ENCODE measurements at regions not wholly inside any gene's neighbourhood (a gene's known extent, or its start where the extent isn't known, plus 50 kb on each side); places are given as distances from the start of the nearest gene placed in this dataset.

- ATAC-seq (no peak), DNase-seq (no peak)
- Mint-ChIP-seq H3K4me1 (no peaks in the 10 kb centered on the region), H3K27ac (no peak overlapping the region), H3K4me3 (no peak overlapping the region), H3K9me3 (peaks cover 0 to 7% (median 0%) of the 10 kb centered on the region in 11 donors), H3K36me3 (no peaks in the 10 kb centered on the region), H3K27me3 (peaks cover 0 to 24% (median 5%) of the 10 kb centered on the region in 5 donors)
- intact Hi-C loops (cut with micrococcal nuclease) = no loop called here
- Histone ChIP-seq H3K27me3 (ENCODE audit: control insufficient read depth in 2 of 2, insufficient read depth in 2 of 2, low read length in 2 of 2) (no peaks in the 10 kb centered on the region), H3K4me3 (ENCODE audit: low read length) (no peak overlapping the region), H3K4me1 (ENCODE audit: control insufficient read depth in 2 of 2, insufficient read depth in 2 of 2, low read length in 2 of 2) (no peaks in the 10 kb centered on the region), H3K36me3 (ENCODE audit: control insufficient read depth in 2 of 3, insufficient read depth in 3 of 3, low read length in 3 of 3) (no peaks in the 10 kb centered on the region), H3K27ac (ENCODE audit: low read depth, low read length) (no peak overlapping the region), H3K9me3 (ENCODE audit: control insufficient read depth in 2 of 3, low read length in 3 of 3) (no peaks in the 10 kb centered on the region)
- ChIA-PET CTCF (no interaction called here), POLR2A (no interaction called here)
Observed at GRCh38 chr2:205937211-205937610, 148.8 kb downstream of the INO80D start.

- DNase-seq (no peak), ATAC-seq (no peak)
- Mint-ChIP-seq H3K4me3 (no peak overlapping the region), H3K27ac (no peak overlapping the region), H3K4me1 (no peaks in the 10 kb centered on the region), H3K9me3 (peaks cover 0 to 6% (median 0%) of the 10 kb centered on the region in 11 donors), H3K27me3 (peaks cover 0 to 24% (median 5%) of the 10 kb centered on the region in 5 donors), H3K36me3 (no peaks in the 10 kb centered on the region)
- intact Hi-C loops (cut with micrococcal nuclease) = no loop called here
- ChIA-PET POLR2A (no interaction called here), CTCF (no interaction called here)
- H3K4me3 ChIP-seq (ENCODE audit: low read length) = no peak overlapping the region
- H3K4me1 ChIP-seq (ENCODE audit: control insufficient read depth in 2 of 2, insufficient read depth in 2 of 2, low read length in 2 of 2) = no peaks in the 10 kb centered on the region
- no peaks in the 10 kb centered on the region for H3K36me3 ChIP-seq (ENCODE audit: control insufficient read depth in 2 of 3, insufficient read depth in 3 of 3, low read length in 3 of 3)
- no peak overlapping the region for H3K27ac ChIP-seq (ENCODE audit: low read depth, low read length)
- H3K9me3 ChIP-seq (ENCODE audit: control insufficient read depth in 2 of 3, low read length in 3 of 3) = no peaks in the 10 kb centered on the region
- H3K27me3 ChIP-seq (ENCODE audit: control insufficient read depth in 2 of 2, insufficient read depth in 2 of 2, low read length in 2 of 2) = no peaks in the 10 kb centered on the region
Observed at GRCh38 chr2:205936446-205936845, 149.5 kb downstream of the INO80D start.

- Histone ChIP-seq H3K27ac (ENCODE audit: low read depth, low read length) (no peak overlapping the region), H3K4me3 (ENCODE audit: low read length) (no peak overlapping the region), H3K4me1 (ENCODE audit: control insufficient read depth in 2 of 2, insufficient read depth in 2 of 2, low read length in 2 of 2) (no peaks in the 10 kb centered on the region), H3K9me3 (ENCODE audit: control insufficient read depth in 2 of 3, low read length in 3 of 3) (no peaks in the 10 kb centered on the region), H3K36me3 (ENCODE audit: control insufficient read depth in 2 of 3, insufficient read depth in 3 of 3, low read length in 3 of 3) (no peaks in the 10 kb centered on the region), H3K27me3 (ENCODE audit: control insufficient read depth in 2 of 2, insufficient read depth in 2 of 2, low read length in 2 of 2) (no peaks in the 10 kb centered on the region)
- Mint-ChIP-seq H3K36me3 (no peaks in the 10 kb centered on the region), H3K4me3 (no peak overlapping the region), H3K27me3 (peaks cover 5 to 30% (median 13%) of the 10 kb centered on the region in 5 donors), H3K9me3 (no peaks in the 10 kb centered on the region), H3K4me1 (no peaks in the 10 kb centered on the region), H3K27ac (no peak overlapping the region)
- ChIA-PET POLR2A (interaction anchor here (0.7 kb wide), 1 partner anchor 1631 kb away, joined by 3 read pairs; no protein-coding TSS in a partner anchor), CTCF (no interaction called here)
- ATAC-seq (no peak), DNase-seq (no peak)
- intact Hi-C loops (cut with micrococcal nuclease) = no loop called here
Observed at GRCh38 chr2:205934443-205934842, 151.5 kb downstream of the INO80D start.

- Histone ChIP-seq H3K36me3 (ENCODE audit: control insufficient read depth in 2 of 3, insufficient read depth in 3 of 3, low read length in 3 of 3) (no peaks in the 10 kb centered on the region), H3K4me1 (ENCODE audit: control insufficient read depth in 2 of 2, insufficient read depth in 2 of 2, low read length in 2 of 2) (no peaks in the 10 kb centered on the region), H3K27ac (ENCODE audit: low read depth, low read length) (no peak overlapping the region), H3K4me3 (ENCODE audit: low read length) (no peak overlapping the region), H3K27me3 (ENCODE audit: control insufficient read depth in 2 of 2, insufficient read depth in 2 of 2, low read length in 2 of 2) (no peaks in the 10 kb centered on the region), H3K9me3 (ENCODE audit: control insufficient read depth in 2 of 3, low read length in 3 of 3) (no peaks in the 10 kb centered on the region)
- ATAC-seq (no peak), DNase-seq (no peak)
- H3K27ac Mint-ChIP-seq = no peak overlapping the region
- H3K9me3 Mint-ChIP-seq = no peaks in the 10 kb centered on the region
- no peaks in the 10 kb centered on the region for H3K36me3 Mint-ChIP-seq
- intact Hi-C loops (cut with micrococcal nuclease) = no loop called here
- H3K4me3 Mint-ChIP-seq = no peak overlapping the region
- ChIA-PET CTCF (no interaction called here), POLR2A (no interaction called here)
- no peaks in the 10 kb centered on the region for H3K4me1 Mint-ChIP-seq
- H3K27me3 Mint-ChIP-seq = peaks cover 10 to 32% (median 17%) of the 10 kb centered on the region in 5 donors
Observed at GRCh38 chr2:205932861-205933260, 153.1 kb downstream of the INO80D start.

- DNase-seq (no peak), ATAC-seq (no peak)
- Mint-ChIP-seq H3K4me3 (no peak overlapping the region), H3K9me3 (no peaks in the 10 kb centered on the region), H3K4me1 (peaks cover 0 to 3% (median 3%) of the 10 kb centered on the region in 7 donors), H3K27ac (no peak overlapping the region), H3K27me3 (peaks cover 20 to 41% (median 25%) of the 10 kb centered on the region in 5 donors), H3K36me3 (no peaks in the 10 kb centered on the region)
- Histone ChIP-seq H3K27ac (ENCODE audit: low read depth, low read length) (no peak overlapping the region), H3K36me3 (ENCODE audit: control insufficient read depth in 2 of 3, insufficient read depth in 3 of 3, low read length in 3 of 3) (no peaks in the 10 kb centered on the region), H3K9me3 (ENCODE audit: control insufficient read depth in 2 of 3, low read length in 3 of 3) (no peaks in the 10 kb centered on the region), H3K4me3 (ENCODE audit: low read length) (no peak overlapping the region), H3K27me3 (ENCODE audit: control insufficient read depth in 2 of 2, insufficient read depth in 2 of 2, low read length in 2 of 2) (peaks cover 0 to 2% of the 10 kb centered on the region in 2 donors), H3K4me1 (ENCODE audit: control insufficient read depth in 2 of 2, insufficient read depth in 2 of 2, low read length in 2 of 2) (no peaks in the 10 kb centered on the region)
- CTCF ChIA-PET = interaction anchor here (1.1 kb wide), 1 partner anchor 17 kb away, joined by 3 read pairs; no protein-coding TSS in a partner anchor
- POLR2A ChIA-PET = no interaction called here
- intact Hi-C loops (cut with micrococcal nuclease) = no loop called here
Observed at GRCh38 chr2:205931388-205931787, 154.6 kb downstream of the INO80D start.

- no peaks in the 10 kb centered on the region for H3K9me3 ChIP-seq (ENCODE audit: control insufficient read depth in 2 of 3, low read length in 3 of 3)
- H3K27me3 Mint-ChIP-seq = peaks cover 27 to 46% (median 36%) of the 10 kb centered on the region in 5 donors
- H3K4me3 Mint-ChIP-seq = no peak overlapping the region
- intact Hi-C loops (cut with micrococcal nuclease) = no loop called here
- peaks cover 5 to 13% (median 9%) of the 10 kb centered on the region in 7 donors for H3K4me1 Mint-ChIP-seq
- no peak overlapping the region for H3K4me3 ChIP-seq (ENCODE audit: low read length)
- H3K27ac ChIP-seq (ENCODE audit: low read depth, low read length) = no peak overlapping the region
- ATAC-seq (no peak), DNase-seq (no peak)
- no peak overlapping the region for H3K27ac Mint-ChIP-seq
- H3K36me3 Mint-ChIP-seq = no peaks in the 10 kb centered on the region
- H3K36me3 ChIP-seq (ENCODE audit: control insufficient read depth in 2 of 3, insufficient read depth in 3 of 3, low read length in 3 of 3) = no peaks in the 10 kb centered on the region
- CTCF ChIA-PET = interaction anchor here (1.1 kb wide), 1 partner anchor 18 kb away, joined by 3 read pairs; no protein-coding TSS in a partner anchor
- peaks cover 0 to 5% of the 10 kb centered on the region in 2 donors for H3K4me1 ChIP-seq (ENCODE audit: control insufficient read depth in 2 of 2, insufficient read depth in 2 of 2, low read length in 2 of 2)
- no peaks in the 10 kb centered on the region for H3K9me3 Mint-ChIP-seq
- peaks cover 0 to 4% of the 10 kb centered on the region in 2 donors for H3K27me3 ChIP-seq (ENCODE audit: control insufficient read depth in 2 of 2, insufficient read depth in 2 of 2, low read length in 2 of 2)
- POLR2A ChIA-PET = no interaction called here
Observed at GRCh38 chr2:205930209-205930608, 155.8 kb downstream of the INO80D start.

GRCh38 chr2:205929246-205929942 lies 156.6 kb downstream of the INO80D start:
- Histone ChIP-seq H3K27me3 (ENCODE audit: control insufficient read depth in 2 of 2, insufficient read depth in 2 of 2, low read length in 2 of 2) (peaks cover 0 to 4% of the 10 kb centered on the region in 2 donors), H3K36me3 (ENCODE audit: control insufficient read depth in 2 of 3, insufficient read depth in 3 of 3, low read length in 3 of 3) (no peaks in the 10 kb centered on the region), H3K9me3 (ENCODE audit: control insufficient read depth in 2 of 3, low read length in 3 of 3) (no peaks in the 10 kb centered on the region), H3K4me1 (ENCODE audit: control insufficient read depth in 2 of 2, insufficient read depth in 2 of 2, low read length in 2 of 2) (peaks cover 0 to 5% of the 10 kb centered on the region in 2 donors), H3K4me3 (ENCODE audit: low read length) (no peak overlapping the region), H3K27ac (ENCODE audit: low read depth, low read length) (no peak overlapping the region)
- Mint-ChIP-seq H3K4me1 (peaks cover 5 to 13% (median 9%) of the 10 kb centered on the region in 7 donors), H3K27ac (no peak overlapping the region), H3K9me3 (no peaks in the 10 kb centered on the region), H3K4me3 (no peak overlapping the region), H3K27me3 (peaks cover 31 to 53% (median 44%) of the 10 kb centered on the region in 5 donors), H3K36me3 (no peaks in the 10 kb centered on the region)
- ATAC-seq (no peak), DNase-seq (no peak)
- intact Hi-C loops (cut with micrococcal nuclease) = loop anchor here in 1 of 2 donors (5.0 to 10.0 kb wide), 2 partner anchors 1667 to 1825 kb away; no protein-coding TSS in a partner anchor
- POLR2A ChIA-PET = no interaction called here
- CTCF ChIA-PET = no interaction called here
